C4-2B (cell line): ENCODE measurements at regions not wholly inside any gene's neighbourhood (a gene's known extent, or its start where the extent isn't known, plus 50 kb on each side); places are given as distances from the start of the nearest gene placed in this dataset.

Experiments used
- CTCF ChIP-seq: fragments of 450-650 bp; conservative IDR thresholded peaks from 2 replicates; pipeline ENCODE4 v1.5.1; 2017; ENCODE audit warnings: mild to moderate bottlenecking
- ZFX ChIP-seq: fragments of 450-650 bp; IDR thresholded peaks from 2 replicates; pipeline ENCODE4 v1.6.1; 2017

GRCh38 chr16:6363396-6363795, 969.2 kb upstream of the RBFOX1 start:
- TF ChIP-seq CTCF (no peak), ZFX (no peak)
